GM10248 (cell line): ENCODE measurements at regions not wholly inside any gene's neighbourhood (a gene's known extent, or its start where the extent isn't known, plus 50 kb on each side); places are given as distances from the start of the nearest gene placed in this dataset.

Experiments
- CTCF ChIA-PET: fragments of 300-600 bp; sonication (Branson Sonifier 250); formaldehyde crosslinking; extraction: SDS; loops from one replicate; lab custom pipeline; 2021; ENCODE audit warnings: antibody characterized with exemption; lab: Yijun Ruan, JAX
- POLR2A ChIA-PET: fragments of 350-650 bp; sonication (Branson Sonifier 250); formaldehyde crosslinking; extraction: SDS; loops from one replicate; lab custom pipeline; 2020; ENCODE audit warnings: antibody characterized with exemption; lab: Yijun Ruan, JAX
- DNase-seq: peaks from one replicate; pipeline ENCODE4 v3.0.0; 2012; ENCODE audit errors: extremely low spot score
- TF ChIP-seq, protein P1 (sequence below): IDR thresholded peaks from 2 replicates; pipeline ENCODE4 v1.5.1; 2012; ENCODE audit warnings: mild to moderate bottlenecking, low read depth; ENCODE audit errors: extremely low read depth, missing control alignments, control extremely low read depth

GRCh38 chr2:150271952-150272802, 215.3 kb downstream of the RND3 start:
- TF ChIP-seq, protein P1, sequence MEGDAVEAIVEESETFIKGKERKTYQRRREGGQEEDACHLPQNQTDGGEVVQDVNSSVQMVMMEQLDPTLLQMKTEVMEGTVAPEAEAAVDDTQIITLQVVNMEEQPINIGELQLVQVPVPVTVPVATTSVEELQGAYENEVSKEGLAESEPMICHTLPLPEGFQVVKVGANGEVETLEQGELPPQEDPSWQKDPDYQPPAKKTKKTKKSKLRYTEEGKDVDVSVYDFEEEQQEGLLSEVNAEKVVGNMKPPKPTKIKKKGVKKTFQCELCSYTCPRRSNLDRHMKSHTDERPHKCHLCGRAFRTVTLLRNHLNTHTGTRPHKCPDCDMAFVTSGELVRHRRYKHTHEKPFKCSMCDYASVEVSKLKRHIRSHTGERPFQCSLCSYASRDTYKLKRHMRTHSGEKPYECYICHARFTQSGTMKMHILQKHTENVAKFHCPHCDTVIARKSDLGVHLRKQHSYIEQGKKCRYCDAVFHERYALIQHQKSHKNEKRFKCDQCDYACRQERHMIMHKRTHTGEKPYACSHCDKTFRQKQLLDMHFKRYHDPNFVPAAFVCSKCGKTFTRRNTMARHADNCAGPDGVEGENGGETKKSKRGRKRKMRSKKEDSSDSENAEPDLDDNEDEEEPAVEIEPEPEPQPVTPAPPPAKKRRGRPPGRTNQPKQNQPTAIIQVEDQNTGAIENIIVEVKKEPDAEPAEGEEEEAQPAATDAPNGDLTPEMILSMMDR, result no peak
- CTCF ChIA-PET, result no interaction called here
- DNase-seq, result no peak
- POLR2A ChIA-PET, result no interaction called here

- ChIA-PET CTCF (no interaction called here), POLR2A (no interaction called here)
- TF ChIP-seq, protein P1, result no peak
- DNase-seq, result no peak
Measured at GRCh38 chr2:150267651-150268415, 219.6 kb downstream of the RND3 start.

GRCh38 chr2:150266931-150267330, 220.5 kb downstream of the RND3 start:
- ChIA-PET CTCF (no interaction called here), POLR2A (no interaction called here)
- DNase-seq, result no peak
- TF ChIP-seq, protein P1, result no peak

- TF ChIP-seq, protein P1, result no peak
- CTCF ChIA-PET, result no interaction called here
- POLR2A ChIA-PET, result no interaction called here
- no peak for DNase-seq
Measured at GRCh38 chr2:150264442-150264841, 223.0 kb downstream of the RND3 start.

- ChIA-PET CTCF (interaction anchor here (2.0 kb wide), 1 partner anchor 9 kb away, joined by 4 read pairs; no protein-coding TSS in a partner anchor), POLR2A (no interaction called here)
- TF ChIP-seq, protein P1, result no peak
- DNase-seq, result no peak
Measured at GRCh38 chr2:150261691-150262090, 225.8 kb downstream of the RND3 start.

GRCh38 chr2:150260636-150261035, 226.8 kb downstream of the RND3 start:
- CTCF ChIA-PET, result interaction anchor here (2.0 kb wide), 1 partner anchor 10 kb away, joined by 4 read pairs; no protein-coding TSS in a partner anchor

More at GRCh38 chr2:150260636-150261035, 226.8 kb downstream of the RND3 start:
- TF ChIP-seq, protein P1, result no peak
- DNase-seq, result no peak
- POLR2A ChIA-PET, result no interaction called here
